GM19463 (cell line): ENCODE measurements at regions not wholly inside any gene's neighbourhood (a gene's known extent, or its start where the extent isn't known, plus 50 kb on each side); places are given as distances from the start of the nearest gene placed in this dataset.
"Not testable (repeated sequence)": the region's sequence is repeated elsewhere in the genome, so short reads cannot be mapped to it uniquely, and the experiment has no call there.

Source experiments
- ATAC-seq: cut with Tn5 transposase; IDR thresholded peaks from one replicate; pipeline ENCODE4 v1.9.1; 2021; ENCODE audit warnings: mild to moderate bottlenecking, moderate library complexity; ENCODE audit not compliant: unreplicated experiment

GRCh38 chr15:77843546-77843945 is 210.8 kb upstream of the LINGO1 start:
- ATAC-seq = no peak

GRCh38 chr15:77840991-77841775 is 208.5 kb upstream of the LINGO1 start:
- no peak for ATAC-seq

- ATAC-seq = no peak
Observed at GRCh38 chr15:77839970-77840905, 207.5 kb upstream of the LINGO1 start.

GRCh38 chr15:77839456-77839855 is 206.7 kb upstream of the LINGO1 start:
- ATAC-seq = no peak

- ATAC-seq = no peak
Observed at GRCh38 chr15:77838595-77838994, 205.9 kb upstream of the LINGO1 start.

GRCh38 chr15:77838061-77838460 is 205.3 kb upstream of the LINGO1 start:
- ATAC-seq = no peak

- no peak for ATAC-seq
Observed at GRCh38 chr15:77837649-77838025, 204.9 kb upstream of the LINGO1 start.

GRCh38 chr15:77836906-77837648 is 204.4 kb upstream of the LINGO1 start:
- ATAC-seq = no peak

- no peak for ATAC-seq
Observed at GRCh38 chr15:77836121-77836692, 203.5 kb upstream of the LINGO1 start.

GRCh38 chr15:77834276-77834990 is 201.7 kb upstream of the LINGO1 start:
- ATAC-seq = no peak

- ATAC-seq = no peak
Observed at GRCh38 chr15:77832874-77833273, 200.2 kb upstream of the LINGO1 start.

- no peak for ATAC-seq
Observed at GRCh38 chr15:77831986-77832385, 199.3 kb upstream of the LINGO1 start.

GRCh38 chr15:77830051-77830468 is 197.3 kb upstream of the LINGO1 start:
- no peak for ATAC-seq

- not testable (repeated sequence) for ATAC-seq
Observed at GRCh38 chr15:77829331-77829730, 196.6 kb upstream of the LINGO1 start.

- no peak for ATAC-seq
Observed at GRCh38 chr15:77827860-77828259, 195.1 kb upstream of the LINGO1 start.

- no peak for ATAC-seq
Observed at GRCh38 chr15:77826006-77826695, 193.4 kb upstream of the LINGO1 start.

- ATAC-seq = no peak
Observed at GRCh38 chr15:77825546-77825945, 192.8 kb upstream of the LINGO1 start.

GRCh38 chr15:77825252-77825542 is 192.5 kb upstream of the LINGO1 start:
- ATAC-seq = no peak

GRCh38 chr15:77824361-77825251 is 191.9 kb upstream of the LINGO1 start:
- no peak for ATAC-seq
